HTR-8/SVneo (cell line): ENCODE measurements at regions not wholly inside any gene's neighbourhood (a gene's known extent, or its start where the extent isn't known, plus 50 kb on each side); places are given as distances from the start of the nearest gene placed in this dataset.

Source experiments
- DNase-seq: peaks from one replicate; pipeline ENCODE4 v3.0.0; 2011; ENCODE audit warnings: low spot score, mixed read lengths; ENCODE audit not compliant: insufficient read length
- FAIRE-seq: peaks from 2 replicates; lab custom pipeline; 2011; peaks lifted over from hg19 to GRCh38; lab: Jason Lieb, UNC

DNA sequence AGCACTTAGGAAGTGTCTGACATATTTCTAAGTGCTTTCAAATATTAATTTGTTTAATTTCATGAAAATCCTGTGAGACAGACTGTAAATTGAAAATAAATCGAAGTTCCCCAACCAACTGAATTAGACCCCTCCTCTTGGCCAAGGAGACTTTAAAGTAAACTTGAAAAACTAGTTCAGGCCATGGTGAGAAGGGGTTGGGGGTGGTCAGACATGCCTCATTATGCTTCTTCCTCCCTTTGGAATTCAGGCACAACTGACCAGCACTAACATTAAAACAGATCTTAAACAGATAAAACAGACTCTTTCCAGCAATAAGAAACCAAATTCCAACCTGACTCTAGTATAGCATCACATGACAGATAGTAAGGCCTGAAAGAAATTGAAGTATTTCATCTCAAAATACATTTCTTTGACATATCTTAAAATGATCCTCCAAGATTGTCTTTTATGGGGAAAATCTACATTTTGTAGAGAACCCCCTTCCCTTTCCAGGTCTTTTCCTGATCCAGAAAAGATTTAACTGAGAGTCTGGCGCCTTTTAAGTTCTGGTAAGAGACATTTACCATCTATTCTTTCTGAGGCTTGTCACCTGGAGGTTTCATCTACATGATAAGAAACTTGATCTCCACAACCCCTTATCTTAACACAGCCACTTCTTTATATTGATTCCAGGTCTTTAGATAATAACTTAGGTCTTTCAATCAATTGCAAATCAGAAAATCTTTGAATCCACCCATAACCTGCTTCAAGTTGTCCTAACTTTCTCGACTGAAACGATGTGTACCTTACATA lies 336.5 kb downstream of the PCDH20 start:
- no peak for FAIRE-seq
- DNase-seq, result no peak

DNA sequence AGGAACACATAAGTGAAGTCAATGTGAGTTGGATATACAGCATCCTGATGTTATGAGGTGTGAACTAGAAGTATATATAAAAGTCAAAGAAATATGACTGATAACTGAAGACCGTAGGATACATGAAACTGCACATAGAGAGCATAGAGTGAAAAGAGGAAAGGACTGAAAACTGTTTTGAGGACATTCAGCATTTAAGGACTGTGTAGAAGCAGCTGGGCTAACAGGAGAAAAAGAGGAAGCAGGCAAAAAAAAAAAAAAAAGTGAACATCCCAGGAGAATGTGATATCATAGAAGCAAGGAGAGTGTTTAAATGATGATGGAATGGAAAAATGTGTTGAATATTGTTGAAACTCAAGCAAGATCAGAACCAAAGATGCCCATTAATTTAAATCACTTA lies 363.5 kb downstream of the PCDH20 start:
- no peak for FAIRE-seq
- no peak for DNase-seq

DNA sequence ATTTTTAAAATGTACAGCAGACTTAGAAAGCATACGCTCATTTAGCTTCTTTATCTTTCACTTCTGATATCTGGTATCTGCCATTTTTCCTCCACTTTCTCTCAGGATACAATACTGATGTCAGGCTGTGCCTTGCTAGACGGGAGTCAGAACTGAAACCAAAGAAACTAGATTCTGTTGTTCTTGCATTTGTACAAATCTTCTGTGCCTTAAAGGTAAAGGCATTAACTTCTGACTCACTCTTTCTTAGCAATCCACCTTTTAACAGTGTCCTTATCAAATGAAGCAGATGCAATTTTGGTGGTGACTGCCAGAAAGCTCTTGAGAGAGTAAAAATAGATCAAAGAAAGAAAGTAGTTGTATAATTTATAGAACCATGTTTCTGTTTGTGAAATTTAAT lies 370.4 kb downstream of the PCDH20 start:
- DNase-seq (no peak), FAIRE-seq (no peak)

DNA sequence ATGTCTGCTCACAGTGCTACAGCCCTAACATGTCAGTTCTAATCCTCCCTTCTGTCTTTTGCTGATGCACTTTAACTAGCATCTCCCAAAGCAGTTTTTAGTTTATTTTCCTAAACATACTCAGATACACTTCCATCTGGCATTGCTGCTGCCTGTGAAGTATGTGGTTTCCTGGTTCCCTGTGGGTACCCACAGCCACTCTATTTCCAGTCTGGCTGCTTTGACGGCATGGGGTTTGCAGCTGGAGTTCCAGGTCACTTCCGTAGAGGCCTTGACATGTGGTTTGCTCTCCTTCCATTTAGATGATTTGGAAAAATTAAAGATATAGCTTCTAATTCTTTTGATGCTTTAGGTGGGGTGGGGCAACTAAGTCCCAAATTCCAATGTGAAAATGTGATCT lies 375.5 kb downstream of the PCDH20 start:
- FAIRE-seq (no peak), DNase-seq (no peak)

DNA sequence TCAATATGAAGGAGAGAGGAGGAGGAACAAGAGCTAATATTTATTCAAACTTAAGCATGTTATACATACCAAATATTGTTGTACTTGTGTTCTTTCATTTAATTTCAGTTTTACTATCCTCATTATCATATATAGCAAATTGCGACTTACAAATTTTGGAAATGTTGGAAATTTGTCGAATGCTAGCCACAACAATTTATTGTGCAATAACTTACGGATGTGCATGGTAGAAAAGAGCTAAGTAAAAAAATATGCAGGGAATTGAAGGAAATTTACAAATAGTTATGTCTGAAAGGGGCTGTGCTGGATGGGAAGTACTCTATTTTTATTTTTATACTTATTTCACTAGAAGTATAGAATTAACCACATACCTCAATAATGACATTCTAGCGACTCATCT lies 376.3 kb downstream of the PCDH20 start:
- FAIRE-seq, result no peak

DNA sequence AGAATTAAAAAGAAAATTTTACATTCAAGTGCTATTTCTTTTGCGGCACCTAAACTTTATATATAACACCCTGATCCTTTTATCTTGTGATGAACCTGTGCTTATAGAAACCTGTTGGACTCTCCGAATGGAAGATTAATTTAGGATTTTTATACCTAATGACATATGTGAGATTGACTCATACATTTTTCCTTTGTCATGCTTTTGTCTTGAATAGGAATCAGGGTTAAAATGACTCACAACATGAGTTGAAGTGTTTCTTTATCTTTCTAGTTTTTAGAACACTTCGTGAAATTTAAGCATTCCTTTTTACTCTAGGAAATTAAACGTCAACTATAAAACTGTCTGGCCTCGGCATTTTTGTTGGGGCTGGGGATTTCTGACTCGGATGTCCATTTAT lies 378.9 kb downstream of the PCDH20 start:
- FAIRE-seq, result no peak
- DNase-seq, result no peak

More for the DNA sequence above, 376.3 kb downstream of the PCDH20 start:
- no peak for DNase-seq

DNA sequence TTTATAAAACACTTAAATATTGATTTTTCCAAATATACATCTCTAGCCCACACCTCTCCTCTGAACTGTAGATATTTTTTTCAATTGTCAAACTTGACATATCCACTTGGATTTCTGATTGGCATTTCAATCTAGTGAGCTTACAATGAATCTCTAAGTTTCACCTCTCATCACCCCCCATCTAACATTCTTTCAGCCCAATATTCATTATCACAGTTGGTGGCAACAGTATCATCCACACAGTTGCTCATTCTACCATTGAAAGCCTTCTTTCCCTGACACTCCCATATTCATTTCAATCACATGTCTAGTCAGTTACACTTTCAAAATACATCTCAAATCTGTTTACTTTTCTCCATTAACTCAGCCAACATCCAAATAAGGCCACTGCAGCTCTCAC lies 385.2 kb downstream of the PCDH20 start:
- no peak for DNase-seq
- no peak for FAIRE-seq

DNA sequence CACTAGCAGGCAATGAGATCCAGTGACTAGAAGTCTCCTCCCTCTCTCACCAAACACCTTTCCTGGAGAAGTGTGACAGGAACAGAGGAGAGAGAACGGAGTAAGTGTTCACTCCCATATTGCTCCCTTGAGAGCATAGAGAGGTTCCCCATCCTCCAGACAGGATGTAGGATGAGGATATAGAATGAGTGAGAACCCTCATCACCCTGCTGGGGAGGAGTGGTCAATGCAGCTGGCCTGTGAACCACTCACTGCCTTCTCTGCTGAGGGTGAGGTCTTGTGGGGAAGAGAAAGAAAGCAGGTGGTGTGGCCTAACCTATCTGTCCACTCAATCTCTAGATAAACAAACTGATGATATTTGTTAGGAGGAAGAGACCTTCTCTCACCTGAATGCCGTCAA lies 386.6 kb downstream of the PCDH20 start:
- DNase-seq (no peak), FAIRE-seq (no peak)

DNA sequence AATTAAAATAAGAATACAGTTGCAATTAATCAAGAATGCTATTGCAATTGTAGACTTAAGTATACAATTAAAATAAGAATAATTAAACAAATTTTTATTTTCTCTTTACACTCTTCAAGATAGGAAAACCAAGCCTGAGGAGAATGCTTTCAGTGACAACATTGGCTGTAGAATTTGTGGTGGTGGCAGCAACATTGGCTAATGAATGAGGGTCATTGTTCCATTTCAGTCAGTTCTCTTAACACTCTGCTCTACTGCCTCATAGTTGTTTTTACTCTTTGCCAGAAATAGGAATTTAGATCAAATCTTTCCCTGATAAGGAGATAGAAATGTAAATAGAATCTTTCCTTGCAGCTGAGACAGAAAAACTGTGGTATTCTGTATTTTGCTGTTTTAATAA lies 391.6 kb downstream of the PCDH20 start:
- FAIRE-seq (no peak), DNase-seq (no peak)

DNA sequence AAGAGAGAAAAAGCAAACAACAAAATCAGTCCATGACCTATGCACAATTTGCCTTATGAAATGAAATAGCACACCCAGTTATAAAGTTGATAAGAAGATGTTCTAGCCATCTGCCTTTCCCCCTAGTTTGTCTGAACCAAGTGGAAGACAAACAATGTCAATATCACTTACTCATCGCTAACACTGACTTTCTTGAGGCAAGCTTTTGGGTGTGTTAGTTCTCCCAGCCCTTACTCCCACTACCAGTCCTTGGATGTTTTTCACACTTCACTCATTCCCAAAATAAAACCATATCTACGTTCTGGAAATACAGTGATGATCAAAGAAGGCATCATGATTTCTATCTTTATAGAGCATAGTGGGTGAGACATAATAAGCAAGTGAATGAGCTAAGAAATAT lies 393.8 kb downstream of the PCDH20 start:
- DNase-seq (no peak), FAIRE-seq (no peak)

DNA sequence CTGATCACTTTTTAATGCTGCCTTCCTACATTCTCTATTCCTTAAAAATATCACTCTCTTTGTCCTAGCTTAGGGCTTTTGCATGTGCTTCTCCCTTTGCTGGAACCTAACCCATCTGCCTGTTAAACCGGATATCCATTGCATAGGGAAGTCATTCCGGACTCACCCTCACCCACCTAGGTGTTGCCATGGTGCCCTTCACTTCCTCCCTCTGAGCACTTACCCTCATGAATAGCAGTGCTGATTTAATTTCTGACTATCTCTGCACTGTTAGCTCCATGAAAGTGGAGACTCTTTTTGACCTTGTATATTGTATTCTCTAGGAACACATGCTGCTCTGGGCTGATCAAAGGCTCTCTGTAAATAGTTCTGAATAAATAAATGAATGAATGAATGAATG lies 401.9 kb downstream of the PCDH20 start:
- no peak for FAIRE-seq

DNA sequence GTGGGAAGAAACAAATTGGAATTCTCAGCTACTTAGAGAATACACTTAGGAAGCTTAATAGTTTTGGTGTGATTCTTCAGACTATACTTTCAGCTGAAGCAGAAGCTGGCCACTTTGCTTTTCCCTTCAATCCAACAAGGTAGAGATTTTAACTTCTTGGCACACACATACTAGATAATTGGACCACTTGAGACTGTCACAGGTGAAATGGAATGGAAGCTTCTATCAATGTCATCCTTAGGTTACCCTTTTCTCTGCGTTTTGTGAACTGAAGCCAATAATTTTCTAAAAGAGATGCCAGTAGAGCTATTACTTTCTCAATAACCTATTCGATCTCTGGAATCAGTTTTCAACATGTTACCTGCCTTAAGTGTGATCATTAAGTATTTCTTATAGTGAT lies 405.3 kb downstream of the PCDH20 start:
- DNase-seq, result no peak
- FAIRE-seq, result no peak

More for the DNA sequence above, 401.9 kb downstream of the PCDH20 start:
- DNase-seq, result no peak

DNA sequence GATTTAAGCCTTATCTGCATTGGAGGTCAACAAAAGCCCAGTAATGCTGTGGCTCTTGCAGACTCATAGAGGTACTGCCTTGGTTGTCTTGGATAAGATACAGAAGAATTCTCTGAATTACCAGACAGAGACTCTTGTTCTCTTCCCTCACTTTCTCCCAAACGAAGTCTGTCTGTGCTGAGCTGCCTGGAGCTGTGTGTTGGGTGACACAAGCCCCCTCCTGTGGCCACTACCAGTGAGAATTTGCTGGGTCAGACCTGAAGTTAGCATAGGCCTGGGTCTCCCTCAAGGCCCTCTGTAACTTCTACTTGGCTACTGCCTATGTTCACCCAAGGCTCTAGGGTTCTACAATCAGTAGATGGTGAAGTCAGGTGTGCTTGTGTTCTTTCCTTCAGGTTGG lies 413.0 kb downstream of the PCDH20 start:
- DNase-seq (no peak), FAIRE-seq (no peak)

DNA sequence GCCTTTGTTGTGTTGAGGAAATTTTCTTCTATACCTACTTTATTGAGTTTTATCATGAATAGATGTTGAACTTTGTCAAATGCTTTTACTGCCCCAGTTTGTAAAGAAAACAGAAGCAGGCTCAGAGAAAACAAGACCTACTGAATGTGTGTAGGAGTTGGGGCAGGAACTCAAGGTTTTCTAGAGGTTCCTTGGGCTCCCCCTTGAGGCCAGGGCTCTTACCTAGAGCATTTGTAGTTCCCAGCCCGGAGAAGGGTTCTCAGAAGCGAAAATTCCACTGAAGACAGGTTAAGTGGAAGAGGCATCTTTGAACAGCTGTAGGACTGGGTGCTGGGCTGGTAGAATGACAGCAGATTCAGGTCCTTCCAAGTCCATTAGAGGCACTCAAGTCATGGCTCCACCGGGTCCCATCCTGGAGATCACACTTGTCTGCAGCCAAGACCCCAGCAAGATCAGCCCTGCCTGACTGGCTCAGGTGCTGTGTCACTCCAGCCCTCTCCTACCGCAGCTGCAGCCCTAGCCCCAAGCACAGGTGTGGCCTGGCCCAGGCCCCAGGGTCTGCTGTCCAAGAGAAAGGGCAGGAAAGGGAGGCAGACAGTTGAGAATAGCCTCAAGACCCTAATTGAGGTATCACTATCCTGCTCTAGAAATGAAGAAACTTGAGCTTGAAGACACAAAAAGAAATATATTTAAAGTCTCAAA lies 425.5 kb downstream of the PCDH20 start:
- no peak for DNase-seq
- FAIRE-seq, result no peak

DNA sequence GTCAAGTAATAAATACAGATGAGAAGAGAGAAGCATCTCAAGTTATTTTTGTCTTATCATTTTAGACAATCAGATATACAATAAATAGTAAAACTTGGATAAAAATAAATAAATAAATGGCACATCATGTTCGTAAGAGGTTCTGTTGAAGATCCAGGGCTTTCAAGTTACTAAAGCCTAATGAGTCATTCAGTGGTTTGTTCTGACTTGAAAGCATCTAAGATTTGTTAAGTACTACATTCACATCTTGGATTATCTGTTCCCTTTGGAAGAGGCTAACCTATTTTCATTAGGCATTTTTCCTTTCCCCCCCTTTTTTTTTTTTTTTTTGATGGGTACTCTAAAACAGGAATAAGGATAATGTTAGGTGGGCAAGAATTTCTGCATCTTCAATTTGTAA lies 429.3 kb downstream of the PCDH20 start:
- no peak for DNase-seq
- no peak for FAIRE-seq

DNA sequence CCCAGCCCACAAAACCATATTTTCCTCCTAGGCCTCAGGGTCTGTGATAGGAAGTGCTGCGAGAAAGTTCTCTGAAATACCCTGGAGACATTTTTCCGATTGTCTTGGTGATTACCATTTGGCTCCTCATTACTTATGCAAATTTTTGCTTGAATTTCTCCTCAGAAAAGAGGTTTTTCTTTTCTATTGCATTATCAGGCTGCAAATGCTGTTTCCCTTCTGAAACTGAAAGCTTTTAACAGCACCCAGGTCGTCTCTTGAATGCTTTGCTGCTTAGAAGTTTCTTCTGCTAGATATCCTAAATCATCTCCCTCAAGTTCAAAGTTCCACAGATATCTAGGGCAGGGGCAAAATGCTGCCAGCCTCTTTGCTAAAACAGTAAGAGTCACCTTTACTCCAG lies 434.2 kb downstream of the PCDH20 start:
- FAIRE-seq, result no peak

DNA sequence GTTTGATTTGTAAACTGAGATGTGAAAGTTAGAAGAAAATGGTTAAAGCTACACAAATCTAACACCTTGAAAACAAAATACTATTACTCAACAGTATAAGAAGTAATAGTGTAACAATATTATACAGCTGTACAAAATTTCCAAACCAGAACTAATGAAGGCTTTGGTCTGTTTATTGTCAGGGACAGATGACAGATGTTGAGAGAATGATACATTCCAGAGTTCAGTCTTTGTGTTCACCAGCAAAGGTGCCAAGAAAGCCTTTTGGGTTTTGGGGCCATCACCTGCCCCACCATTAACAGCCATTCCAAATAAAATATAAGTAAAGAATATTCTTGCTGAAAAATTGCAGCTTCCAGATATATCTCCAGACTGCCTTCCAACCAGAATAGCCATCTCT lies 439.3 kb downstream of the PCDH20 start:
- DNase-seq (no peak), FAIRE-seq (no peak)

More for the DNA sequence above, 434.2 kb downstream of the PCDH20 start:
- DNase-seq, result no peak

DNA sequence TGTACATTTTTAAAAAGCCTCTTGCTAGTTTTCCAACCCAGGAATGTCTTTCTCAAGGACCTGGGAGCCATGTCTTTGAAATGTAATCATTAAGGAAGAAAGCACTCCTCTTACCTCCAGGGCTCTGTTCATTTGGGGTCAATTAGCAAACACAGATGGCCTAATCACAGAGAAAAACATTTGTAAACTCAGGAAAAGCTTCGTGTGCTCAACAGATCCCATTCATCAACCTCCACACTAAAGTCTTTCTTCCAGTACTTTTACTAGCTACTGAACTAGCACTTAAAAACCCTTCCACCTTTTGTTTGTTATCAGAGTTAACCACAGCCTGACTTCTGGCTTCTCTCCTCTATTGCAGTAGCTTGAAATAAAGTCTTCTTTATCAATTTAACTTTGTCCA lies 441.4 kb downstream of the PCDH20 start:
- FAIRE-seq (no peak), DNase-seq (no peak)

DNA sequence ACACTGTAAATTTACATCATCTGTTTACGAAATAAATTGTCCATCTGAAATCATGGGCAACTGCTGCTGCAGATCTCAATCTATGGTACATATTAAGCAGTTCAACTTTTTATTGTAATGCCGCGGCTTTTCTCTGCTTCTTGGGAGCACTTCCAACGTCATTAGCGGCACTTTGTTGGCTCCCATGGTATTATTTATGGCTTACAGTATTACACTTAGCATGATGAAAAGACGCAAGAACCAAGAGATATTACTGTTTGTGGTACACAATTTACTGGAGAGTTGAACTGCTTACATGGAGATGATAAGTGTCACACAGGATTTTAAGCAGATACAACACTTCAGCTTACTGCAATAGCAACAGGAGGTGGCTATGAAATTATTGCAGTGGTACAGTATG lies 442.1 kb downstream of the PCDH20 start:
- no peak for DNase-seq
- FAIRE-seq, result no peak

DNA sequence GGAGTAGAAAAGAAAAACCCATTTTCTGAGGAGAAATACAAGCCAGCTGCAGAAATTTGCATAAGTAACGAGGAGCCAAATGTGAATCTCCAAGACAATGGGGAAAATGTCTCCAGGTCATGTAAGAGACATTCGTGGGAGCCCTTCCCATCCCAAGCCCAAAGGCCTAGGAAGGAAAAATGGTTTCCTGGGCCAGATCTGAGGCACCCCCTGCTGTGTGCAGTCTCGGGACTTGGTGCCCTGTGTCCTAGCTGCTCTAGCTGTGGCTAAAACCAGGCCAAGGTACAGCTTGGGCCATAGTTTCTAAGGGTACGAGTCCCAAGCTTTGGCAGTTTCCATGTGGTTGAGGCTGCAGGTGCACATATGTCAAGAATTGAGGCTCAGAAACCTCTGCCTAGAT lies 444.9 kb downstream of the PCDH20 start:
- no peak for FAIRE-seq
- DNase-seq, result no peak

DNA sequence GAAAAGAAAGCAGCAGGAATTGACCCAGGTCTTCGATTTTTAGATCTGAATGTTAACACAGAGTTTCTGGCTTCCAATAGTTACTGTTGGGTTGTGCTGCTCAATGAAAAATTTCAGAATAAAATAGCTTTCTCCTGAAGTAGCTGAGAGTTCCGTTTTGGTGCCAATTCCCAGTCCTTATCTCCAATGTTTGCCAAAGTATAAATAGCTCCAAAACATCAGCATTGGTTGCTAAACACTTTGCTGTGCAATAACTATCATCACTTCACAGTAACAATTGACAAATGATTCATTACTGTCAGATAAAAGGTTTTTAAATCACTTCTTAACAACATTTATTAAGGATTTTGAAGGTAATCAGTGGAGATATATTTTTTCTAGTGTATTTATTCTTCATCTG lies 446.0 kb downstream of the PCDH20 start:
- FAIRE-seq, result no peak
- no peak for DNase-seq

DNA sequence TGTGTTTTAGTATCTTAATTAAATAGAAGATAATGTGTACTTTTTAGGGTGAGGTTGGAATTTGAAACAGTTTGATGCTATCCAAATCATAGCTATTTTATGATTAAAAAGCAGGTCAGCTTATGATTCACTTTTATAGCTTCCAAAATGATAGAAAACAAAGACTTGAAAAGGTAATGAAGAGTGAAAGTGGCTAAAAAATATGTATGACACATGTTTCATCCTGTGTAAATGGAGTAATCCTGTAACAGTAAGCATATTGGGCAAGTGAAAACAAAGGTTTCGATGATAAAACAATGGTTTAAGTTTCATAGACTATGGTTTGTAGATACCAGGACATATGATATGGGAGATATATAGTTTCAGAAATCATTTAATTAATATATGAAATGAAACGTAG lies 456.2 kb downstream of the PCDH20 start:
- FAIRE-seq (no peak), DNase-seq (no peak)
